HepG2 (cell line): ENCODE measurements at regions not wholly inside any gene's neighbourhood (a gene's known extent, or its start where the extent isn't known, plus 50 kb on each side); places are given as distances from the start of the nearest gene placed in this dataset.
A peak's percentile ranks its signal among the peaks of the same experiment; 100 is the strongest.

Experiments used
- ATAC-seq: fragments of 200-7000 bp; cut with Tn5 transposase; 3 replicates; pipeline ENCODE4 v1.9.1; 2020; ENCODE audit warnings: mild to moderate bottlenecking, moderate library complexity
- BruUV-seq: library from RNA; stranded (reverse); fragments of 400-500 nt; replicated peaks from 2 replicates; lab custom pipeline; 2021; lab: Mats Ljungman, UMichigan
- CTCF ChIA-PET: fragments of 300-600 bp; formaldehyde crosslinking; extraction: SDS; loops from one replicate; lab custom pipeline; 2021; ENCODE audit warnings: low total read pairs, inconsistent platforms, low intra/inter-chr PET ratio; lab: Yijun Ruan, JAX
- POLR2A ChIA-PET: fragments of 350-600 bp; sonication (Branson Sonifier 250); formaldehyde crosslinking; loops from one replicate; lab custom pipeline; 2020; ENCODE audit warnings: antibody characterized with exemption, inconsistent platforms; lab: Yijun Ruan, JAX
- DNase-seq: peaks from one replicate; pipeline ENCODE4 v3.0.0-alpha.2; 2015; ENCODE audit warnings: low spot score
- FAIRE-seq: peaks from 3 replicates; lab custom pipeline; 2011; peaks lifted over from hg19 to GRCh38; lab: Jason Lieb, UNC
- H2AFZ ChIP-seq: one replicate; pipeline ENCODE4 v1.6.1; 2011; ENCODE audit warnings: low read length, inconsistent platforms
- H3K27ac ChIP-seq: fragments of 300-600 bp; 3 replicates; pipeline ENCODE4 v1.8.0; 2011; ENCODE audit warnings: mixed run types, mild to moderate bottlenecking, mixed read lengths, low read length, inconsistent platforms; ENCODE audit not compliant: insufficient read depth; ENCODE audit errors: extremely low read length
- H3K27me3 ChIP-seq, 2 experiments: fragments of 200-600 bp in 1 of 2; 2 replicates in 1 of 2; 3 replicates in 1 of 2; pipeline versions ENCODE4 v1.6.0 to v1.8.0; 2011; ENCODE audit warnings: low read length in 2 of 2, mild to moderate bottlenecking in 2 of 2, moderate library complexity in 2 of 2, inconsistent platforms in 1 of 2; ENCODE audit not compliant: insufficient read depth in 2 of 2, control insufficient read depth in 1 of 2
- H3K36me3 ChIP-seq, 2 experiments: fragments of 200-600 bp in 1 of 2; replicated peaks in 1 of 2; 2 replicates in 1 of 2; 3 replicates in 1 of 2; pipeline versions ENCODE4 v1.5.1 to v1.8.0; 2011; ENCODE audit warnings: low read length in 2 of 2, inconsistent platforms in 1 of 2; ENCODE audit not compliant: insufficient read depth in 2 of 2, control insufficient read depth in 1 of 2
- H3K4me1 ChIP-seq: 2 replicates; pipeline ENCODE4 v1.5.1; 2012; ENCODE audit warnings: low read length, inconsistent platforms; ENCODE audit not compliant: insufficient read depth
- H3K4me2 ChIP-seq: 2 replicates; pipeline ENCODE4 v1.6.0; 2011; ENCODE audit warnings: low read depth, low read length, inconsistent platforms
- H3K4me3 ChIP-seq, 3 experiments: fragments of 200-600 bp in 1 of 3; sonication (generic), shearing (Covaris generic) in 1 of 3; replicated peaks in 1 of 3; 2 replicates each; pipeline ENCODE4 v1.5.1; 2011 to 2016; ENCODE audit warnings: low read length in 3 of 3, inconsistent platforms in 2 of 3, low read depth in 2 of 3, mild to moderate bottlenecking in 2 of 3, control low read depth in 1 of 3, mixed read lengths in 1 of 3; ENCODE audit not compliant: insufficient read depth in 1 of 3
- H3K79me2 ChIP-seq: one replicate; pipeline ENCODE4 v1.6.1; 2011; ENCODE audit warnings: low read length, inconsistent platforms; ENCODE audit not compliant: insufficient read depth
- H3K9ac ChIP-seq: 2 replicates; pipeline ENCODE4 v1.6.0; 2011; ENCODE audit warnings: mild to moderate bottlenecking, low read depth, low read length, inconsistent platforms; ENCODE audit not compliant: insufficient read depth
- H3K9me3 ChIP-seq: 2 replicates; pipeline ENCODE4 v1.5.1; 2012; ENCODE audit warnings: mild to moderate bottlenecking, low read length
- H4K20me1 ChIP-seq: 2 replicates; pipeline ENCODE4 v1.6.0; 2011; ENCODE audit warnings: inconsistent platforms, mild to moderate bottlenecking, low read length, moderate library complexity; ENCODE audit not compliant: insufficient read depth
- ATAD3A ChIP-seq: sonication (generic); formaldehyde crosslinking; IDR thresholded peaks from 2 replicates; pipeline ENCODE4 v1.4.0; 2020; ENCODE audit warnings: missing genetic modification reagents
- CBX2 ChIP-seq, 2 experiments: fragments of 200-600 bp in 1 of 2; sonication (generic); formaldehyde crosslinking in 1 of 2; IDR thresholded peaks; 2 replicates each; pipeline versions ENCODE4 v1.7.0 to v1.8.1; 2018 to 2022; ENCODE audit warnings: low read depth in 2 of 2, low read length in 1 of 2, mild to moderate bottlenecking in 1 of 2, missing genetic modification reagents in 1 of 2
- HOXA3 ChIP-seq: sonication (generic); formaldehyde crosslinking; IDR thresholded peaks from 2 replicates; pipeline ENCODE4 v1.5.0; 2020; ENCODE audit warnings: missing genetic modification reagents
- NFE2 ChIP-seq: sonication (generic); formaldehyde crosslinking; IDR thresholded peaks from 2 replicates; pipeline ENCODE4 v1.4.0; 2020; ENCODE audit warnings: missing genetic modification reagents
- SNAI1 ChIP-seq: sonication (generic); formaldehyde crosslinking; IDR thresholded peaks from 2 replicates; pipeline ENCODE4 v1.5.0; 2020; ENCODE audit warnings: mild to moderate bottlenecking, missing genetic modification reagents, borderline replicate concordance
- TRIM24 ChIP-seq: sonication (generic); formaldehyde crosslinking; IDR thresholded peaks from 2 replicates; pipeline ENCODE4 v1.8.0; 2022; ENCODE audit warnings: mild to moderate bottlenecking, missing genetic modification reagents
- WGBS: methylation state at CpG from one replicate; pipeline ENCODE4 v1.1.6; 2017; ENCODE audit warnings: low lambda C conversion rate; 5-methylcytosine and 5-hydroxymethylcytosine counted together
- in situ Hi-C: cut with HindIII; loops from 2 replicates; pipeline ENCODE4 v1.10.0; 2017; ENCODE audit warnings: low pct_unique_long_range_greater_than_20kb; ENCODE audit not compliant: extremely low pct_ligation_motif_present
- intact Hi-C: fragments of 100-400 bp; cut with micrococcal nuclease; formaldehyde crosslinking; loops from one replicate; pipeline ENCODE4 v1.10.0; 2022; ENCODE audit not compliant: unreplicated experiment

DNA sequence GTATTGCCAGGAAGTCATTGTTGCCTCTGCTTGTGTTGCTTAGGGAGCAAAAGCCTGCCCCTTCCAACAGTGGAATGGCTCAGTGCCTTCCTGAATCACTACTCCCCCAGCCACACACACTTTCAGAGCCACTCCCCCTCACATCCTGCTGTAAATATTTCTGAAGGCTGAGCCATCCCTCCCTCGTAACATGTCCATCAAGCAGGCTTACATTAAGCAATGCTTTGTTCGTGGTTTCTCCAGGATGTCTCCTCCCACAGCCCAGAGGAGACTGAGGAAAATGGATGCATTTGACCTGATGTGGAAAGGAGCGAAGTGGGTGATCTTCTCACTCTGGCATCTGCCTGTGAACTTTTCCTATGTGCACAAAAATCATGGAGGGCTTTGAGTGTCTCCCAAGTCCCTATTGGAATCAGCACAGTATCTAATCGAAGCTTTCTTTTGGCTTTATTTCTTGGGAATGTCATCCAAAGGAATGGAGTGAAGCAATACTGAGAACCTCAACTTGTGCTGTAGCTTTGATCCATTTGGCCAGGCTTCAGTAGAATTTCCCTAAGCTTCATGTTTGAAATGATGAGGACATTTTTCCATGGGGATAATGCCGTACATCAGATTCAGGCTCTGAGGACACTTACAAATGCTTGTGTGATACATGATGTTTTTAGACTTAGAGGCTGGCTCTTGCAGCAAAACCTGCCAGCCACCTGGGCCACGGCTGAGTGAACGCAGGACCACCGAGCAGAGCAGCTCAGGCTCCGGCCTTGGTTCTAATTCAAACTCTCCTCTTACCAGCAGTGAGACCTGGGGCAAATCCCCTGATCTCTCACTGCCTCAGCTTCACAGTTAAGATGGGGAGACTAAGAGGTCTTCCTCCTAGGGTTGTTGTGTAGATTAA is 389.1 kb downstream of the ENC1 start:
- no peaks in the 10 kb centered on the region for H4K20me1 ChIP-seq
- intact Hi-C loops (no loop called here), in situ Hi-C loops (no loop called here)
- H3K27me3 ChIP-seq = 0 out of 5 replicates have a peak, but pooled peaks cover 0 to 11% of the 10 kb centered on the region in 2 experiments
- ChIA-PET CTCF (no interaction called here), POLR2A (no interaction called here)
- no peak overlapping the region for H3K4me3 ChIP-seq
- FAIRE-seq (no peak), DNase-seq (peak; percentile 24), ATAC-seq (no peak)
- 64% methylated on average over 9 of the region's 9 CpGs for WGBS
- H3K27ac ChIP-seq = no peak overlapping the region
- no peaks in the 10 kb centered on the region for H3K9me3 ChIP-seq
- H3K79me2 ChIP-seq = no peaks in the 10 kb centered on the region
- BruUV-seq = no TSS peak
- no peaks in the 10 kb centered on the region for H3K36me3 ChIP-seq
- H2AFZ ChIP-seq = no peak overlapping the region
- no peaks in the 10 kb centered on the region for H3K4me1 ChIP-seq
- no peak overlapping the region for H3K4me2 ChIP-seq
- no peak for TF ChIP-seq TRIM24 (CRISPR knock-in tag)
- TF ChIP-seq SNAI1 (CRISPR knock-in tag) = no peak
- TF ChIP-seq HOXA3 (CRISPR knock-in tag) = no peak
- no peak for TF ChIP-seq CBX2 (IDR thresholded peaks at IDR 0.05; ENCODE audit: low read depth, low read length)
- TF ChIP-seq CBX2 (CRISPR knock-in tag; IDR thresholded peaks at IDR 0.05; ENCODE audit: low read depth) = no peak
- TF ChIP-seq NFE2 (CRISPR knock-in tag) = no peak
- H3K9ac ChIP-seq = no peak overlapping the region

GRCh38 chr5:74250304-74251102 is 390.0 kb downstream of the ENC1 start:
- in situ Hi-C loops = no loop called here
- Histone ChIP-seq H2AFZ (no peak overlapping the region), H3K36me3 (no peaks in the 10 kb centered on the region), H3K9ac (no peak overlapping the region), H3K27ac (no peak overlapping the region), H3K4me2 (no peak overlapping the region)
- ChIA-PET CTCF (no interaction called here), POLR2A (no interaction called here)
- TF ChIP-seq ATAD3A (CRISPR knock-in tag) = no peak
- TF ChIP-seq, all 625 proteins: peak for 0
- ATAC-seq (no peak), FAIRE-seq (no peak), DNase-seq (no peak)
- Histone ChIP-seq H3K9me3 (no peaks in the 10 kb centered on the region), H3K4me3 (no peak overlapping the region), H4K20me1 (no peaks in the 10 kb centered on the region), H3K79me2 (no peaks in the 10 kb centered on the region), H3K4me1 (no peaks in the 10 kb centered on the region), H3K27me3 (0 out of 5 replicates have a peak, but pooled peaks cover 0 to 6% of the 10 kb centered on the region in 2 experiments)
- 29% methylated on average over 5 of the region's 6 CpGs for WGBS
- no TSS peak for BruUV-seq
- intact Hi-C loops = no loop called here
